Body of pancreas (tissue), 4 donors: ENCODE measurements at regions not wholly inside any gene's neighbourhood (a gene's known extent, or its start where the extent isn't known, plus 50 kb on each side); places are given as distances from the start of the nearest gene placed in this dataset.

Source experiments
- ATAC-seq: fragments of 150-250 bp; one replicate; pipeline ENCODE4 v1.9.1; 2016
- DNase-seq, 4 donors: peaks; one replicate each; pipeline ENCODE4 v3.0.0-alpha.2; 2019
- H3K27ac ChIP-seq, 4 donors: fragments of 200-600 bp; sonication (generic); 1 replicate in 3 of 4; 2 replicates in 1 of 4; pipeline versions ENCODE4 v1.5.1 to v1.6.1; 2016 to 2019; ENCODE audit warnings: mild to moderate bottlenecking in 1 of 4, mixed read lengths in 1 of 4, moderate library complexity in 1 of 4
- H3K27me3 ChIP-seq, 2 donors: fragments of 200-600 bp; sonication (generic); one replicate each; pipeline ENCODE4 v1.6.0; 2016; ENCODE audit warnings: mild to moderate bottlenecking in 1 of 2
- H3K36me3 ChIP-seq, 2 donors: fragments of 200-600 bp; sonication (generic); replicated peaks in 1 of 2; 2 replicates each; pipeline ENCODE4 v1.5.1; 2016; ENCODE audit warnings: low read depth in 2 of 2; ENCODE audit not compliant: insufficient read depth in 1 of 2
- H3K4me1 ChIP-seq: fragments of 200-600 bp; sonication (generic); one replicate; pipeline ENCODE4 v1.6.0; 2016
- H3K4me3 ChIP-seq, 2 donors: fragments of 200-600 bp; sonication (generic); 1 replicate in 1 of 2; 2 replicates in 1 of 2; pipeline ENCODE4 v1.5.1; 2016 to 2019
- H3K9me3 ChIP-seq, 3 donors: fragments of 200-600 bp; sonication (generic); 1 replicate in 2 of 3; 2 replicates in 1 of 3; pipeline ENCODE4 v1.5.1; 2016
- CTCF ChIP-seq, 7 experiments: fragments of 450-650 bp in 4 of 7; fragments of 200-600 bp in 3 of 7; sonication (generic) in 3 of 7; IDR thresholded peaks; one replicate each; pipeline ENCODE4 v1.5.1; 2016 to 2019; ENCODE audit warnings: antibody characterized with exemption in 7 of 7
- POLR2A ChIP-seq, 3 donors: fragments of 450-650 bp; IDR thresholded peaks; one replicate each; pipeline ENCODE4 v1.6.1; 2016; ENCODE audit warnings: antibody characterized with exemption in 3 of 3, mild to moderate bottlenecking in 2 of 3
- WGBS, 2 donors: methylation state at CpG; one replicate each; pipeline ENCODE4 v1.1.5; 2017; 5-methylcytosine and 5-hydroxymethylcytosine counted together
- intact Hi-C: fragments of 100-400 bp; cut with DNase I; formaldehyde crosslinking; loops from one replicate; pipeline ENCODE4 v1.15.1; 2023

DNA sequence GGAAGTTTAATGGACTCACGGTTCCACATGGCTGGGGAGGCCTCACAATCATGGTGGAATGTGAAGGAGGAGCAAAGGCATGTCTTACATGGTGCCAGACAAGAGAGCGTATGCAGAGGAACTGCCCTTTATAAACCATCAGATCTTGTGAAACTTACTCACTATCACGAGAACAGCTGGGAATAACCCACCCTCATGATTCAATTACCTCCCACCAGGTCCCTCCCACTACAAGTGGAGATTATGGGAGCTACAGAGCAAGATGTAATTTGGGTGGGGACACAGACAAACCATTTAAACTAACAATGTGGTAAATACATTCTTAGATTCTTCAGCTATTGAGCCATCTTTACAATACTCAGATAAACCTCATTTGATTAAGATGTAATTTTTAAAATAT lies 176.1 kb downstream of the SH3BP4 start:
- H3K9me3 ChIP-seq, result no peaks in the 10 kb centered on the region
- TF ChIP-seq POLR2A (IDR thresholded peaks at IDR 0.05), result no peak
- TF ChIP-seq CTCF (IDR thresholded peaks at IDR 0.05), result no peak
- intact Hi-C loops, result no loop called here
- no peaks in the 10 kb centered on the region for H3K36me3 ChIP-seq
- no peak overlapping the region for H3K4me3 ChIP-seq
- H3K27ac ChIP-seq, result no peak overlapping the region
- H3K27me3 ChIP-seq, result no peaks in the 10 kb centered on the region
- no peak for DNase-seq
- ATAC-seq, result no peak
- no peaks in the 10 kb centered on the region for H3K4me1 ChIP-seq
- WGBS, 2 donors, result 58 to 88% methylated on average over 3 of the region's 3 CpGs

DNA sequence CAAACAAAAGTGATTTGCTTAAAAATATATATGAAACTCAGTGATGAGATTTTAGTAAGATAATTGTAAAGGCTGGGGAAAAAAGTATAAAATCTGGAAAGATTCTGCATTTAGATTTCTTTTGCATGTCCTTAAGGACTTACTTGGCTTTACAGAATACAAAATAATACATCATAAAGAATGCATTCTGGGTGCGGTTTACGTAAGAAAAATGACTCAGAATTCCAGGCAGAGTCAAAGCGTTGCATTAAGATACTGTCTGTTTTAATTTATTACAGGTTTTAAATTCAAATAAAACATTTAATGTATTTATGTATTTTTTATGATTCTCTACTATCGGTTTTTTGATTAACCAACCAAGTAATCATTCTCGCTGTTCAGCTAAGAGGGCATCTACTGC lies 178.0 kb downstream of the SH3BP4 start:
- no peak for ATAC-seq
- H3K36me3 ChIP-seq, result no peaks in the 10 kb centered on the region
- no peak overlapping the region for H3K27ac ChIP-seq
- DNase-seq, result no peak
- H3K27me3 ChIP-seq, result no peaks in the 10 kb centered on the region
- TF ChIP-seq CTCF (IDR thresholded peaks at IDR 0.05) (no peak), POLR2A (IDR thresholded peaks at IDR 0.05) (no peak)
- no peak overlapping the region for H3K4me3 ChIP-seq
- no peaks in the 10 kb centered on the region for H3K4me1 ChIP-seq
- no peaks in the 10 kb centered on the region for H3K9me3 ChIP-seq
- WGBS, 2 donors, result 62 to 90% methylated on average over 5 of the region's 5 CpGs
- intact Hi-C loops, result no loop called here

DNA sequence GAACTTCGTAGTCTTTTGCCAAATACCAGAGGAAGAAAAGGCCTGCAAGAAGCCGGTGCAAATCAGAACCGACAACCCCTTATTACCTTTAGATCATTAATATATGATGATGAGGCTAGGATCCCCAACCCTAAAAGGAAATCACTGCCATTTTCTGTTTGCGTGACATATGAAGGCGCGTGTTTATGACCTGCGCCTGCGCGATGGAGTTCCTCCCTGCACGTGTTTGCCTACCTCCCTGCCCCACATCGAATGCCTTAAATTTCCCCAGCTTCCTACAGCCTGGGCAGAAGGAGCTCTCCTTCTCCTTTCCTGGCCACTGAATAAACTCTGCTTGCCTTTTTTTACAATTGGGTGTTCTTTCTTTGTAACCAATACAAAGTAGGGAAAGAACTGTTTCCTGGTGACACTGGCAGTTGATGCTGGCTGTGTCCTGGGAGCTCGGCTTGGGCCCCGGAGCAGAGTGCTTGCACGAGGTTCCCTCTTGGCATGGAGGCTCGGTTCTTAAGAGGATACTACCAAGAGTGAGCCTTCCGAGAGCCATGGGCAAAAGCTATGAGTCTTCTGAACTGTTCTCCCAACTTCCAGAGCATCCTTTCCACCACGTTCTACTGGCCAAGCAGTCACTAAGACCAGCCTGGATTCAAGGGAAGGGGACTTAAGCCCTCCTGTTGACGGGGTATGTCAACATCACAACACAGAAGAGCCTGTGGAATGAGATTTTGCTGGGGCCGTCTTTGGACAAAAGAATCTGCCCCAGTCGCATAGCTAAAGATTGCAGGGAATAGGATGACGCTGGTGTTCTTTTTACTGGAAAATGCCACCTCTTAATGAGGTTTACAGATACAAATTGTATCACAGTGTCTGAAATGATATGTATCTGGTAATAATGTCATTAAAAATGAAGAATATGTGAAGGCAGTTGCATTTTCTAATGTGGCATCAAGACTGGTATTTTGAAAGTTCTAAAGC lies 179.8 kb downstream of the SH3BP4 start:
- no peak for TF ChIP-seq CTCF (IDR thresholded peaks at IDR 0.05)
- no peak for TF ChIP-seq POLR2A (IDR thresholded peaks at IDR 0.05)
- ATAC-seq (no peak), DNase-seq (no peak)
- intact Hi-C loops, result no loop called here
- Histone ChIP-seq H3K4me3 (no peak overlapping the region), H3K27me3 (no peaks in the 10 kb centered on the region), H3K4me1 (no peaks in the 10 kb centered on the region), H3K36me3 (no peaks in the 10 kb centered on the region), H3K27ac (no peak overlapping the region), H3K9me3 (no peaks in the 10 kb centered on the region)
- WGBS, 2 donors, result 84 to 89% methylated on average over 16 to 21 of the region's 21 CpGs

DNA sequence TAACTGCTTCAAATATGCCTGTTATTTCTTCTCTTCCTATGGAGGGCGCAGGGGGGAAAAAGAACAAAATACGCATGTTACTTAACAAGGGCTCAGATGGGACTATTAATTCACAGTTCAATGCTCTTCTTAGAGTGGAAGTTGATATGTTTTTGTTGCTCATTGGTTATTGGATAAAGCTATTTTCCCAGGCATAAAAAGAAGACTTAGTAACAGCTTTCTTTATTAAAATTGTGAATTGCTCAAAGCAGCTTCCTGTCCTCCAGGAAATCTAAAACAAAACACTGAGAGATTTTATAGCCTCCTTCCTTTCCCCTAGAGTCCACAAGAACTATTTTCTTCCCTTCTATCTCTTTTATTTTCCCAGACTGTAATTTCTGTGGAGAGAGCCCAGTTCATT lies 180.8 kb downstream of the SH3BP4 start:
- DNase-seq (no peak), ATAC-seq (no peak)
- 93 to 100% methylated on average over 2 of the region's 2 CpGs for WGBS, 2 donors
- no peak overlapping the region for H3K27ac ChIP-seq
- H3K9me3 ChIP-seq, result no peaks in the 10 kb centered on the region
- H3K27me3 ChIP-seq, result no peaks in the 10 kb centered on the region
- no peaks in the 10 kb centered on the region for H3K36me3 ChIP-seq
- intact Hi-C loops, result no loop called here
- H3K4me1 ChIP-seq, result no peaks in the 10 kb centered on the region
- H3K4me3 ChIP-seq, result no peak overlapping the region
- no peak for TF ChIP-seq CTCF (IDR thresholded peaks at IDR 0.05)
- TF ChIP-seq POLR2A (IDR thresholded peaks at IDR 0.05), result no peak

DNA sequence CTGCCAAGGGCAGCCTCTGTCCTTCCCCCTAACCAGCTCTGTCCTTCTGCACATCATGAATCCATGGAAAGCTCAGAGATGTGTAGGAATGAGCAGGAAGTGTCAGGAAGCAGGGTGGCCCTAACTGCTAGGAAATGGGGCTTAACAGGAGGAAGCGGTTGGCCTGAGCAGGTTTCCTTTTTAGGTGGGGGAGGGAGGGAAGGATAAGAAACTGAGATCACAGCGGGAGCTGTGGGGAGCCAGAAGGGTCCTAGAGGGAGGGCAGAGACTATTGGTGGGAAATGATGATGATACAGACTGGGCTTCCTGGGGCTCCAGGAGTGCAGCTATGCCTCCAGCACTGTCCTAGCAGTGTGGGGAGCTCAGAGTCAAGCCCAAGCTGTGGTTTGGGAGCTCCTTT lies 182.0 kb downstream of the SH3BP4 start:
- Histone ChIP-seq H3K27me3 (no peaks in the 10 kb centered on the region), H3K36me3 (no peaks in the 10 kb centered on the region), H3K4me1 (no peaks in the 10 kb centered on the region), H3K4me3 (no peak overlapping the region), H3K9me3 (no peaks in the 10 kb centered on the region), H3K27ac (no peak overlapping the region)
- no peak for TF ChIP-seq CTCF (IDR thresholded peaks at IDR 0.05)
- no peak for TF ChIP-seq POLR2A (IDR thresholded peaks at IDR 0.05)
- intact Hi-C loops, result no loop called here
- DNase-seq (no peak), ATAC-seq (no peak)
- WGBS, 2 donors, result 60 to 90% methylated on average over 2 of the region's 2 CpGs
